SK-N-SH treated with all-trans-retinoic acid at 6 μM for 48 hours (cell line): ENCODE measurements at regions not wholly inside any gene's neighbourhood (a gene's known extent, or its start where the extent isn't known, plus 50 kb on each side); places are given as distances from the start of the nearest gene placed in this dataset.

Source experiments
- ATAC-seq: fragments of 200-7000 bp; cut with Tn5 transposase; 3 replicates; pipeline ENCODE4 v1.9.1; 2020; ENCODE audit warnings: mild to moderate bottlenecking, moderate library complexity
- OSR1 ChIP-seq: fragments of 250-450 bp; sonication (Bioruptor Pico); IDR thresholded peaks from 2 replicates; pipeline ENCODE4 v1.8.0; 2022; ENCODE audit warnings: moderate library complexity, mild to moderate bottlenecking, inconsistent platforms
- PPARA ChIP-seq: fragments of 250-450 bp; sonication (Bioruptor Pico); IDR thresholded peaks from 2 replicates; pipeline ENCODE4 v1.5.0; 2020; ENCODE audit warnings: mild to moderate bottlenecking, borderline replicate concordance
- RARB ChIP-seq: fragments of 250-450 bp; sonication (Bioruptor Pico); IDR thresholded peaks from 2 replicates; pipeline ENCODE4 v1.8.0; 2021; ENCODE audit warnings: mild to moderate bottlenecking, moderate library complexity
- SNAI2 ChIP-seq: fragments of 250-450 bp; sonication (Bioruptor Pico); IDR thresholded peaks from 2 replicates; pipeline ENCODE4 v1.5.0; 2020; ENCODE audit warnings: mild to moderate bottlenecking, moderate library complexity
- TCF4 ChIP-seq: fragments of 250-450 bp; sonication (Bioruptor Pico); IDR thresholded peaks from 2 replicates; pipeline ENCODE4 v1.8.0; 2021; ENCODE audit warnings: mild to moderate bottlenecking, moderate library complexity, borderline replicate concordance
- TOX ChIP-seq: fragments of 250-450 bp; sonication (Bioruptor Pico); IDR thresholded peaks from 2 replicates; pipeline ENCODE4 v1.8.0; 2021; ENCODE audit warnings: mild to moderate bottlenecking, moderate library complexity, borderline replicate concordance
- ZC3H10 ChIP-seq: fragments of 250-450 bp; sonication (Bioruptor Pico); IDR thresholded peaks from 2 replicates; pipeline ENCODE4 v1.5.1; 2021; ENCODE audit warnings: mild to moderate bottlenecking, moderate library complexity
- ZFP3 ChIP-seq: fragments of 250-450 bp; sonication (Bioruptor Pico); IDR thresholded peaks from 2 replicates; pipeline ENCODE4 v1.5.0; 2020; ENCODE audit warnings: mild to moderate bottlenecking, moderate library complexity
- ZFP30 ChIP-seq: fragments of 450-650 bp; formaldehyde crosslinking; IDR thresholded peaks from 2 replicates; pipeline ENCODE4 v1.5.0; 2022; ENCODE audit warnings: mild to moderate bottlenecking, moderate library complexity
- ZNF8 ChIP-seq: fragments of 450-650 bp; formaldehyde crosslinking; IDR thresholded peaks from 2 replicates; pipeline ENCODE4 v1.5.0; 2020; ENCODE audit warnings: mild to moderate bottlenecking, moderate library complexity
- TF ChIP-seq, protein P1 (sequence below): fragments of 250-450 bp; sonication (Bioruptor Pico); IDR thresholded peaks from 2 replicates; pipeline ENCODE4 v1.5.1; 2021; ENCODE audit warnings: mild to moderate bottlenecking, moderate library complexity
- TF ChIP-seq, protein P2 (sequence below): fragments of 250-450 bp; sonication (Bioruptor Pico); IDR thresholded peaks from 2 replicates; pipeline ENCODE4 v1.5.1; 2020; ENCODE audit warnings: low read depth, mild to moderate bottlenecking, moderate library complexity
- TF ChIP-seq, protein P3 (sequence below): fragments of 250-450 bp; sonication (Bioruptor Pico); IDR thresholded peaks from 2 replicates; pipeline ENCODE4 v1.5.0; 2020; ENCODE audit warnings: mild to moderate bottlenecking, moderate library complexity
- TF ChIP-seq, protein P4 (sequence below): fragments of 250-450 bp; sonication (Bioruptor Pico); IDR thresholded peaks from 2 replicates; pipeline ENCODE4 v1.8.0; 2020; ENCODE audit warnings: mild to moderate bottlenecking, moderate library complexity, borderline replicate concordance
- TF ChIP-seq, protein P5 (sequence below): fragments of 250-450 bp; sonication (Bioruptor Pico); IDR thresholded peaks from 2 replicates; pipeline ENCODE4 v1.8.0; 2021; ENCODE audit warnings: low read depth, mild to moderate bottlenecking, moderate library complexity, borderline replicate concordance

DNA sequence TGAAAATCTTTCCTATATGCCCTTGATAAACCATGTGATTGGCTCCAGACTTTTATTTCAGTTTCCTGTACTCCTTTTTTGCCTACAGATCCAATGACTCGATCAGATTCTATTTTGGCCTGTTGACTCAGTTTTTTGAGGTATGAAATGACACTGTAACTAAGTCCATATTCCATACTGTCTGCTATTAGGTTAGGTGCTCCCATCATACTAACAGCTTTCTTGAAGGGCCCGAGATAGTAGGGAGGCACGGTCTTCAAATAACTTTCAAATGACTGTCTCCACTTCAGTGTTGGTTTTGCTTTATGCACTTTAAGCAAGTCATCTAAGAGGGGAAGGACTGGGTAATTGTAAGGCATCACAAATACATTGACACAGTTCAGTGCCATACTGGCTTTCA is 295.4 kb upstream of the DAB2 start (continued):
- TF ChIP-seq, protein P1, sequence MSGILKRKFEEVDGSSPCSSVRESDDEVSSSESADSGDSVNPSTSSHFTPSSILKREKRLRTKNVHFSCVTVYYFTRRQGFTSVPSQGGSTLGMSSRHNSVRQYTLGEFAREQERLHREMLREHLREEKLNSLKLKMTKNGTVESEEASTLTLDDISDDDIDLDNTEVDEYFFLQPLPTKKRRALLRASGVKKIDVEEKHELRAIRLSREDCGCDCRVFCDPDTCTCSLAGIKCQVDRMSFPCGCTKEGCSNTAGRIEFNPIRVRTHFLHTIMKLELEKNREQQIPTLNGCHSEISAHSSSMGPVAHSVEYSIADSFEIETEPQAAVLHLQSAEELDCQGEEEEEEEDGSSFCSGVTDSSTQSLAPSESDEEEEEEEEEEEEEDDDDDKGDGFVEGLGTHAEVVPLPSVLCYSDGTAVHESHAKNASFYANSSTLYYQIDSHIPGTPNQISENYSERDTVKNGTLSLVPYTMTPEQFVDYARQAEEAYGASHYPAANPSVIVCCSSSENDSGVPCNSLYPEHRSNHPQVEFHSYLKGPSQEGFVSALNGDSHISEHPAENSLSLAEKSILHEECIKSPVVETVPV: no peak
- TF ChIP-seq OSR1 (no peak), SNAI2 (no peak), RARB (CRISPR knock-in tag) (no peak), ZFP3 (CRISPR knock-in tag) (no peak), ZFP30 (CRISPR knock-in tag) (no peak)
- TF ChIP-seq, protein P2, sequence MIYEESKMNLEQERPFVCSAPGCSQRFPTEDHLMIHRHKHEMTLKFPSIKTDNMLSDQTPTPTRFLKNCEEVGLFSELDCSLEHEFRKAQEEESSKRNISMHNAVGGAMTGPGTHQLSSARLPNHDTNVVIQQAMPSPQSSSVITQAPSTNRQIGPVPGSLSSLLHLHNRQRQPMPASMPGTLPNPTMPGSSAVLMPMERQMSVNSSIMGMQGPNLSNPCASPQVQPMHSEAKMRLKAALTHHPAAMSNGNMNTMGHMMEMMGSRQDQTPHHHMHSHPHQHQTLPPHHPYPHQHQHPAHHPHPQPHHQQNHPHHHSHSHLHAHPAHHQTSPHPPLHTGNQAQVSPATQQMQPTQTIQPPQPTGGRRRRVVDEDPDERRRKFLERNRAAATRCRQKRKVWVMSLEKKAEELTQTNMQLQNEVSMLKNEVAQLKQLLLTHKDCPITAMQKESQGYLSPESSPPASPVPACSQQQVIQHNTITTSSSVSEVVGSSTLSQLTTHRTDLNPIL (CRISPR knock-in tag): no peak

DNA sequence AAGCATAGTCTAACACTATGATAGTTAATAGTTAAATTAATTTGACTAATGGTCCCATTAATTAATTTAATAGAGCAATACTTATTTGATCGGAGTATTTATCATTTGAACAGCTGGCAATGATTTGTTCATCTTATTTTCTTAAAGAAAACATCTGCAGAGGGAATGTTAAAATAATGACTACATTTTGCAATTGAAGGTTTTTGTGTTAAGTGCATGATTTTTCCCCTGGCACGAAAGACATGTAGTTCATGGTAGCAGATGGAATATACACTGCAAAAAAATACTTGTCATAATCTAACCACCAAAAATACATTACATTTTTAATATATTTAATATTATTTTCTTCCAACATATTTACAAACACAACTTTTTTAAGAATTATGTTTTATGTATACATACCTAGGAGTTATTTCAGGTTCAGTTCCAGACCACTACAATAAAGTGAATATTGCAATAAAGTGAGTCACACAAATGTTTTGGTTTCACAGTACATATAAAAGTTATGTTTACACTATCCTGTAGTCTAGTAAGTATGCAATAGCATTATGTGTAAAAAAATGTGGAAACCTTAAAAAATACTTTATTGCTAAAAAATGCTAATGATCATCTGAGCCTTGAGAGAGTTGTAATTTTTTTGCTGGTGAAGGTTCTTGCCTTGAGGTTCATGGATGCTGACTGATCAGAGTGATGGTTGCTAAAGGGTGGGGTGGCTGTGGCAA is 292.6 kb upstream of the DAB2 start:
- no peak for ATAC-seq
- TF ChIP-seq OSR1: no peak
- no peak for TF ChIP-seq SNAI2
- TF ChIP-seq PPARA: no peak
- no peak for TF ChIP-seq TOX (CRISPR knock-in tag)
- no peak for TF ChIP-seq TCF4 (CRISPR knock-in tag)

DNA sequence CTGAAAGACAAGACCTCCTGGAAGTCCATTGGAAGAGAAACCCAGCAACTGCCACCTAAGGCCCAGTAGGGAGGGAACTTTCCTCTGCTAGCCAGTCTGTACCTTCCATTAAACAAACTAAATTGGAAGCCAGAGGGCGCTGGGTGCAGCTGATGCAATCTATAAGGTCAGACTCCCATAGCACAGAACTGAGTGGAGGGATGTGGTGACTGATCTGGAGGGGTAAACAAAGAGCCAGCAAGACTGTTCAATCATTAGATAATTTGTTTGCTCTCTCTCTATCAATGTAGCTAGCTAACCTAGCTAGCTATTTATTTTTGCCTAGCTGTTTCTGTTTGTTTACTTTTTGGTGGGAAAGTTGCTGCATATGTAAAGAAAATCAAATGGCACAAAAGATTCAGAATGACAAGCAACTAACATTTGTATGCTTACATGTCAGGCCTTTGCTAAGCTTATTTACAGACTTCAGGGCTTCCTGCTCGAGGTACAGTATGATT is 291.8 kb upstream of the DAB2 start:
- no peak for TF ChIP-seq ZNF8 (CRISPR knock-in tag)
- no peak for TF ChIP-seq ZFP30 (CRISPR knock-in tag)
- no peak for TF ChIP-seq PPARA
- TF ChIP-seq, protein P1: no peak
- TF ChIP-seq TCF4 (CRISPR knock-in tag): no peak
- TF ChIP-seq, protein P3, sequence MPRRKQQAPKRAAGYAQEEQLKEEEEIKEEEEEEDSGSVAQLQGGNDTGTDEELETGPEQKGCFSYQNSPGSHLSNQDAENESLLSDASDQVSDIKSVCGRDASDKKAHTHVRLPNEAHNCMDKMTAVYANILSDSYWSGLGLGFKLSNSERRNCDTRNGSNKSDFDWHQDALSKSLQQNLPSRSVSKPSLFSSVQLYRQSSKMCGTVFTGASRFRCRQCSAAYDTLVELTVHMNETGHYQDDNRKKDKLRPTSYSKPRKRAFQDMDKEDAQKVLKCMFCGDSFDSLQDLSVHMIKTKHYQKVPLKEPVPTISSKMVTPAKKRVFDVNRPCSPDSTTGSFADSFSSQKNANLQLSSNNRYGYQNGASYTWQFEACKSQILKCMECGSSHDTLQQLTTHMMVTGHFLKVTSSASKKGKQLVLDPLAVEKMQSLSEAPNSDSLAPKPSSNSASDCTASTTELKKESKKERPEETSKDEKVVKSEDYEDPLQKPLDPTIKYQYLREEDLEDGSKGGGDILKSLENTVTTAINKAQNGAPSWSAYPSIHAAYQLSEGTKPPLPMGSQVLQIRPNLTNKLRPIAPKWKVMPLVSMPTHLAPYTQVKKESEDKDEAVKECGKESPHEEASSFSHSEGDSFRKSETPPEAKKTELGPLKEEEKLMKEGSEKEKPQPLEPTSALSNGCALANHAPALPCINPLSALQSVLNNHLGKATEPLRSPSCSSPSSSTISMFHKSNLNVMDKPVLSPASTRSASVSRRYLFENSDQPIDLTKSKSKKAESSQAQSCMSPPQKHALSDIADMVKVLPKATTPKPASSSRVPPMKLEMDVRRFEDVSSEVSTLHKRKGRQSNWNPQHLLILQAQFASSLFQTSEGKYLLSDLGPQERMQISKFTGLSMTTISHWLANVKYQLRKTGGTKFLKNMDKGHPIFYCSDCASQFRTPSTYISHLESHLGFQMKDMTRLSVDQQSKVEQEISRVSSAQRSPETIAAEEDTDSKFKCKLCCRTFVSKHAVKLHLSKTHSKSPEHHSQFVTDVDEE (CRISPR knock-in tag): no peak
- ATAC-seq: peak; percentile 79

DNA sequence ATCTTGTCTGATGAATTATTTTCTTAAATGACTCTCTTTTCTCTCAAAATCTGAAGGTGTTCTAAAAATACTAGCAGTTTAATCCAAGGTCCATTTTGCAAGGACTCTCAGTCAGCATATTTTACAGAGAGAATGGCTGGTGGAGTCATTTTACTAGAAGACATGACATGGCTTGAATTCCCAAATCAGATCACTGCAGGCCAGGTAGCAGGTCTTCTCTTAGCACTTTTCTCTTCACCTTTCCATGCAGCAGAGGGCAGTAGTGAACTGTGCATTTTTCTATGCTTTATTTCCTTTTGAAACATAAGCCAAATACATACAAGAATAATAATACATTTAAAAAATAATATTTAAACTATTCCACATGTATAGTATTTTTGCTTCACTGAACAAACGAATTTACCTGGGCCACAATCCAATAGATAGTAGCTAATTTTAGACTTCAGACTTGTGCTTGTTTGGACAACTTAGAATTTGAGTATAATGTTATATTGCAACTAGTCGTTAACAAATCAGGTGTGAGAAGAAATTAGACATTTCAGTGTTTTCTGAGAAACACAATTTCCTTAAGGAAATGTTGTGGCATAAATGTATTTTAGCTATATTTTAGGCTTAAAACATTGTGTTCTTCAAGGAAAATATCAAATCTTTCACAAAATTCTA is 289.4 kb upstream of the DAB2 start:
- TF ChIP-seq, protein P4, sequence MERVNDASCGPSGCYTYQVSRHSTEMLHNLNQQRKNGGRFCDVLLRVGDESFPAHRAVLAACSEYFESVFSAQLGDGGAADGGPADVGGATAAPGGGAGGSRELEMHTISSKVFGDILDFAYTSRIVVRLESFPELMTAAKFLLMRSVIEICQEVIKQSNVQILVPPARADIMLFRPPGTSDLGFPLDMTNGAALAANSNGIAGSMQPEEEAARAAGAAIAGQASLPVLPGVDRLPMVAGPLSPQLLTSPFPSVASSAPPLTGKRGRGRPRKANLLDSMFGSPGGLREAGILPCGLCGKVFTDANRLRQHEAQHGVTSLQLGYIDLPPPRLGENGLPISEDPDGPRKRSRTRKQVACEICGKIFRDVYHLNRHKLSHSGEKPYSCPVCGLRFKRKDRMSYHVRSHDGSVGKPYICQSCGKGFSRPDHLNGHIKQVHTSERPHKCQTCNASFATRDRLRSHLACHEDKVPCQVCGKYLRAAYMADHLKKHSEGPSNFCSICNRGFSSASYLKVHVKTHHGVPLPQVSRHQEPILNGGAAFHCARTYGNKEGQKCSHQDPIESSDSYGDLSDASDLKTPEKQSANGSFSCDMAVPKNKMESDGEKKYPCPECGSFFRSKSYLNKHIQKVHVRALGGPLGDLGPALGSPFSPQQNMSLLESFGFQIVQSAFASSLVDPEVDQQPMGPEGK (CRISPR knock-in tag): no peak
- peak; percentile 63 for ATAC-seq

DNA sequence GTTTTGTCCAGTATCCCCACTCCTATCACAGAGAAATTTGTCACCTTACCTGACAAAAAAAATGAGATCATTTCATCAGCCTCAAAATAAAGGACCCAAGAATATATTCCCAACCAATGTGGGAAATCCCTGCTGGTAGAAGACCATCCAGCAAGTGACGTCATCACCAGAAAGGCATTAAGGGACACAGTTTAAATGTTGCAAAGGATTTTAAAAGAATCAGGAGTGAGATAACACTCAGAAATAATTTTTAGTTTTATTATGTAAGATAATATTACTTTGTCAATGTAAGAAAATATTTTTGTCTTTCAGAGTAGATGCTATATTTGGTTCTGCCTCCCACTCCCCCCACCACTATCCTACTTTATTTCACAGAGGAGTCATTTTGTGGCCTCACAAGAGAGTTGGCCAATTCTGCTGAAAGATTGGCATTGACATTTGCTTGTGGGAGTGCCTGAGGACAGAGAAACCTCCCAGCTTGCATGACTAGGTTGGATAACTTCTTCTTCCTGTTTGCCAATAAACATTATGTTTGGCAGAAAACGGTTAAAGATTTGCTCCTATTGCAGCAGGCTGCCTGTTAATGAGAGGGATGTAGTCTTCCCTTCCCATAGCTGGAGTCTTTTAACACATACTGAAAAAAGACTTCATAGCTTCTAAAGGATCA is 288.6 kb upstream of the DAB2 start:
- no peak for ATAC-seq
- TF ChIP-seq, protein P3 (CRISPR knock-in tag): no peak
- TF ChIP-seq ZC3H10: no peak
- no peak for TF ChIP-seq ZNF8 (CRISPR knock-in tag)
- TF ChIP-seq, protein P4 (CRISPR knock-in tag): no peak
- TF ChIP-seq, protein P5, sequence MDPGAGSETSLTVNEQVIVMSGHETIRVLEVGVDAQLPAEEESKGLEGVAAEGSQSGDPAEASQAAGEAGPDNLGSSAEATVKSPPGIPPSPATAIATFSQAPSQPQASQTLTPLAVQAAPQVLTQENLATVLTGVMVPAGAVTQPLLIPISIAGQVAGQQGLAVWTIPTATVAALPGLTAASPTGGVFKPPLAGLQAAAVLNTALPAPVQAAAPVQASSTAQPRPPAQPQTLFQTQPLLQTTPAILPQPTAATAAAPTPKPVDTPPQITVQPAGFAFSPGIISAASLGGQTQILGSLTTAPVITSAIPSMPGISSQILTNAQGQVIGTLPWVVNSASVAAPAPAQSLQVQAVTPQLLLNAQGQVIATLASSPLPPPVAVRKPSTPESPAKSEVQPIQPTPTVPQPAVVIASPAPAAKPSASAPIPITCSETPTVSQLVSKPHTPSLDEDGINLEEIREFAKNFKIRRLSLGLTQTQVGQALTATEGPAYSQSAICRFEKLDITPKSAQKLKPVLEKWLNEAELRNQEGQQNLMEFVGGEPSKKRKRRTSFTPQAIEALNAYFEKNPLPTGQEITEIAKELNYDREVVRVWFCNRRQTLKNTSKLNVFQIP: no peak
